ENCODE measurements at regions not wholly inside any gene's neighbourhood (a gene's known extent, or its start where the extent isn't known, plus 50 kb on each side); places are given as distances from the start of the nearest gene placed in this dataset.

- TF ChIP-seq TAF1 (IDR thresholded peaks at IDR 0.05; ENCODE audit: borderline replicate concordance, low read depth, low read length) (no peak), POLR2AphosphoS5 (IDR thresholded peaks at IDR 0.05; ENCODE audit: low read depth, low read length) (no peak), POLR2A (IDR thresholded peaks at IDR 0.05; ENCODE audit: low read depth, low read length) (no peak)
Measured at GRCh38 chr13:85249151-85249550, 550.1 kb downstream of the SLITRK6 start.
